DMS53 treated with DMSO at 0.1 percent for 48 hours (cell line): ENCODE measurements at regions not wholly inside any gene's neighbourhood (a gene's known extent, or its start where the extent isn't known, plus 50 kb on each side); places are given as distances from the start of the nearest gene placed in this dataset.

ENCODE experiments used
- DNase-seq: peaks from one replicate; lab custom pipeline; 2025; ENCODE audit not compliant: unreplicated experiment; lab: John Stamatoyannopoulos, UW

DNA sequence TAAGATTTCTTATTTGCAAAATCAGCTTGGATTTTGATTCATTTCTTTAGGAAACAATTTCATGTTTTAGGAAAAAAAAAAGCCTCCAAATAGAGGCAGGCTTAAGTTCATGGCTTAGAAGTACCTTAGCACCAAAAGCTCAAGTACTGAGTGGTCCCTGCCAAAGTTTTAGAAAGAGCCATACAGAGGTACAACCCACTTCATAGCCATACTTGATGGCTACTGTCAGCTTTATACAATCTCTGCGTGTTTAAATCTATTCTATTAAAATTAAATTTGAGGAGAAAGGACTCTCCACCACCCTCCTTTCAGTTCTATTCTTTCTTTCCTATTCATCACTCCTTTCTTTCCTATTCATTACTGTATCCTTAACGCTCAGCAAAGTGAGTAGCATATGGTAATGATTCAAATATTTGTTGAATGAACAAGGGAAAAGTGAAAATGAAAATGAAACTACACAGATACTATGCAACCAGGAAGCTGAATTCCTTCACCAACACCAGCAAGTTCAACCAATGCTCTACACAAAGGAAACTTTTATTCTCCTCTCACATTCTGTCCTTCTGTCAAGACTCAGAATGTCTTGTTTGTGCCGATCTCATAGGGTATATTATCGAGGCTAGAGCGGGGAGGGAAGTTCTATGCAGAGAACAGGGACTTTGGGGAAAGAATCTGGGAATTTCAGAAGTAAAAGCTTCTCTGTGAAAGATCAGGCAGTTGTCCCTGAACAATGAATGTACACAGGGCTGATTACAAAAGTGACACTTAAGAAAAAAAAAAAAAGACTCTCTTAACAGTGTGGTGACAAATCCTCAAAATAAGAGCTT is 138.6 kb upstream of the SPEF2 start:
- peak; percentile 32 for DNase-seq

DNA sequence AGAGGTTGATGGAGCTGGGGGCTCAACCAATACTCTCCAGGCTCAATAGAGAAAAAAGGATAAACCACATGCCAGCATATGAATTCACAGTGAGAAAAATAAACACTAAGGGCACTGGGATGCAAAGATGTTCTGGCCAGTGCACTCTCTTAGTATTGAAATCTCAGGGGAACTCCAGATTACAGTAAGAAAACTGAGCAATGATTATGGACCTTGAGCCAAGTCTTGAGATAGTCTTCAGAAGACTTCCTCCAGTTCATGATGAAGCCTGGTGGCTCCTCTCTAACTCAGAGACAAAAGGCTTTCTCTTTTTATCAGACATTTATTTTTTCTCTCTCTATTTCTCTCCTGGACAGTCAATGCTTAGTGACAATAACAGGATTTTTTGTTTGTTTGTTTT is 139.8 kb upstream of the SPEF2 start:
- DNase-seq: no peak

DNA sequence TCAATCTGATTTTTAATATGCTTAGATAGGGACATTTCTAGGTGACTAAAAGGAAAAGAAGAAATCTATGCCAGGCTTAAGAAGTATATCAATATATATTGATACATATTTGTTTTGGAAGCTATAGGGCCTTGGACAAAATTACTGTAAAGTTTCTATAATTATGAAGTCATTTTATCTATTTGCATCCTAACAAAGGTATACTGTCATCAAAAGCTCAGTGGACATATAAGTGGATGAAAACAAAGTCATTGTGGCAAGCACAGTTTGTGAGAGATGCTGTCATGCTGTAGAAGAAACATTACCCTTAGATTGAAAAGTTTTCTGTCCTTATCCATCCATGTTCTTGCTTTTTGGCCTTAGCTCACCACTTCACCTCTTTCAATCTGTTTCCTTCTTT is 140.3 kb upstream of the SPEF2 start:
- DNase-seq: no peak

DNA sequence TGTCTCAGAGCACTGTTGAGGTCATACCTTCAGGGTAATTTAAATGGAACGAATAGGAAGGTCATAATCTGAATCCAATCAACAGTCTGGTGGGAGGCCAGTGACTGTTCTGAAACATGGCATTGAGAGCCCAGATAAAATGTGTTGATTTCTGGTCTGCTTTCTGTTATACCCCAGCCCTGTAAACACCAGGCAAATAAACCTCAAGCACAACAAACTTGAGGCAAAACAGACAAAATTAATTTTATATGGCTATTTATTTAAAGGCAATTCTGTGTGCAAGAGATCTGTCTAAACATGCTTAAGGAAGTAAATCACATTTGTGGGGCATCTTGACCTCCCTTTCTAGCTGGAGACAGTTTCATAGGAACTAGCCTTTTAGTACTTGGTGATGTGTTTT is 140.9 kb upstream of the SPEF2 start:
- no peak for DNase-seq

DNA sequence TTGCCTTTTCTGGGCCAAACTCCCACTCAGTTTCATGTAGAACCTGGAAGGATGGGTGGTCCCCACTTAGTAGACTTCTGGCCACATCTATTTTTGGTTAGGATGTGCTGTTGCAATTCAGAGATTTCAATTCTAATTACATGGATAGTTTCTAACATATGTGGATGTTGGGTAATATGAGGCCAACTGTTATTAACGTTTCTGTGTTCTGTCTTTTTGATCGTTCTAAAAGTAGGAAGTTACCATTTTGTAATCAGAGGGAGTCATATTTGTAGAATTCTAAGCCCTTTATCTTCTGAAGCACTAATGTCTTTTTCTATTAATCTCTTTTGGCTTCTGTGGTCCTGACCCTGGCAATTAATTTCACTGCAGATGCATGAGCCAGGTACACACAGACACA is 141.6 kb upstream of the SPEF2 start:
- no peak for DNase-seq

DNA sequence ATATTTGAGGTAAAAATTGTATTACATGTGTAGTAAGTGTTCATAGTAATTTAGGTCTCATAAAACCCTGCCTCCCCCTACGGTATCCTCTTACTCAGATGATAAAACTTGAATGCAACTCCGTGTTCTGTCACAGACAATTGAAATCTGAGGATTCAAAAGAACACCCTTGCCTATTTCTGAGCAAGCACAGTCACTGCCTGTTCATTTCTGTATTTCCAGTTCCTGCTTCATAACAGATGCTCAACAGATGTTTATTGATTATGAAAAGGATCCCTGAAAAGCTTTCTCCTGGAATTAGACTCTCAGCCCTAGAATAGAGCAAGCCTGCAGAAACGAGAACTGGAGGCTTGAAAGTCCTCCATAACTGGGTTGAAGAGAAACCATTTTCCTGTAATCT is 144.1 kb upstream of the SPEF2 start:
- DNase-seq: no peak

DNA sequence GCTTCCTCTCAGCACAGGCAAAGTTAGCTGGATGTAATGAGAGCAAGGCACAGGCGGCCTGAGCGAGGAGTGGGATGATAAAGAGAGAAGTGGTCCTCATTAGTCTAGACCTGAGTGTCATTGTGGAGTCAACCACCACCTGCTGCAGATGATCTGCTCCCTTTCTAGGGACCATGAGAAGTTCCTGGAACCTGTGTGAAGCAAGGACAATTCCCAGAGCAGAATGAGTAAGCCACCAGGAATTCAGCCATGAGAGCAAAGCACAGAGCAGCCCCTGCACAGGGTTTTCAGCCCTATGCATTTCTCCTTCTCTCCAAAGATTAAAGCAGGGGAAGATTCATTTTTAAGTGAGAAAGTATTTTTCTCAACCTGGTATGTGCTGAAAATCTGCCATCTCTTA is 146.8 kb upstream of the SPEF2 start:
- no peak for DNase-seq

DNA sequence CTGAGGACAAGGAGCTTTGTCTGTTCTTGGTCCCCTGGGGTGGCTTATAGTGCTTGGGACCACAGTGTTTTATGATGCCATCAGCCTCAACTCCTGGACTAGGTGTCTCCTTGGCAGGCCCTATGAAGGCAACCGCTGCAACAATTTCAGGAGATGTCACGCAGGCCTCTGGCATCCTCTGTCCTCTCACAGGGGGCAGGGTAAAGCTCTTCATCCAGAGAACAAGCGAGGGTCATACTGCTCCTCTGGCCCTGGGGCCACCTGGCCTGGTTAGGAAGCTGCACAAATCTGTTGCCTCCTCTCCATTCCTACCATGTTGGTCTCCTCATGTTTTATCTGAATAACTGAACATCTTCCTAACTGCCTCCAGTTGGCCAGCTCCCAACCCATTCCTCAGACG is 148.9 kb upstream of the SPEF2 start:
- no peak for DNase-seq

DNA sequence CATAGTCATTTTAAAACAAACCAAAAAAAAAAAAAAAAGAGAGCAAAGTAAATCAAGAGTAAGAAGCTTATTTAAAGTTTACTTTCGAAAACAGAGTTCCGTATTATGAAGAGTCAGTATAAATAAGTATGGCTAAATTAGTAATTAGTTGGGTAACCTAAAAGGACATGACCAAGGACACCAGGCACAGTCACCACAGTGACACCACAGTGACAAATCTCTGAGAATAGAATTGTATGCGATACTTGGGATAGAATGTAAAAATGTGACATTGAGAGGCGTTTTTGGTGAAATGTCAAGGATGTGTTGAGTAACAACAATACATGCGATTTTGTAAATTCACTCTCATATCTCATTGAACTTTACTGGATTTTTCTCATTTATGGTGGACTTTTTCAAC is 150.9 kb upstream of the SPEF2 start:
- DNase-seq: no peak

DNA sequence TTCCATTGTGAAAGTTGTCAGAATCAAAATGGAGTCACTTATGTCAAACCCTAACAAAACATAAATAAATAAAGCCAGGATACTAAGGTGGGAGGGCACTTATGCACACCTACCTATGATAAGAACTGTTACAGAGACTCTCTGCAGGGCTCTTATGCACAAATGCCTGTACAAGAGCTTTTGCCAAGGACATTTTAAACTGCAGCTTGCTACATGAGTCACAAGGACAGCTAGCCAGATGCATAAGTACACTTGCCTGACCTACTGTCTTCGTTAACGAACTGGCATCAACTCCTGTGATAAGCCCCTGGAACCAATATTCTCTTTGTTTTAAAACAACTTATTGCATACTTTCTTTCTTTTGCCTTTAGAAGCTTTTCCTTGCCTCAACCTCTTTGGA is 152.9 kb upstream of the SPEF2 start:
- no peak for DNase-seq

DNA sequence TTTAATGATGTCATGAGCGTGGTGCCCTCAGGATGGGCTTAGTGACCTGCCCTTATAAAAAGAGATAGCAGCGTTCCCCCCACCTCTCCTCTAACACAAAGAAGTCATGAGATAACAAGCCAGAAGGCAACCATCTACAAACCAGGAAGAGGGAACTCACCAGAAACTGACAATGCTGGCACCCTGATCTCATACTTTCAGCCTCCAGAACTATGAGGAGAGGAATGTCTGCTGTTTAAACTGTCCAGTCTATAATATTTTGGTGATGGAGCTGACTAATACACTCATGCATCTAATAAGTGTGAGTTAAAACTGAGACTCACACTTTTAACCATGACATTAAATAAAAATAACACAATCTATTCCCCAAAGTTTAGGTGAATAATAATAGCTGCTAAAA is 156.1 kb upstream of the SPEF2 start:
- no peak for DNase-seq

DNA sequence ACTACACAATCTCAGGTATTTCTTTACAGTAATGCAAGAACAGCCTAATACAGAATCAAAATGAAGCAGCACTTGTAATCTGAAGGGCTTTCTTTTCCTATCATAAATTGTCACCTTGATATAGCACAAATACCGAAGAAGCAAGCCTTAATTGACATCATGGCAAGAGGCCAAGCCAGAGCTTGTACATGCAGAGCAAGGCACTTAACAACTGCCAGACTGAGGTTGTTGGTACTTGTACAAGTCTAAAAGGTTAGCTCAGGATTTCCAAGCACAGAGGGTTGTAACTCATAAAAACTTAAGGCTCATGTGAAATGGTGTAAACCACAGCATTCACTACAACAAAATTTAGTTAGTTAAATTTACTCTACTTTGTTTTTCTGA is 158.8 kb upstream of the SPEF2 start:
- DNase-seq: no peak

DNA sequence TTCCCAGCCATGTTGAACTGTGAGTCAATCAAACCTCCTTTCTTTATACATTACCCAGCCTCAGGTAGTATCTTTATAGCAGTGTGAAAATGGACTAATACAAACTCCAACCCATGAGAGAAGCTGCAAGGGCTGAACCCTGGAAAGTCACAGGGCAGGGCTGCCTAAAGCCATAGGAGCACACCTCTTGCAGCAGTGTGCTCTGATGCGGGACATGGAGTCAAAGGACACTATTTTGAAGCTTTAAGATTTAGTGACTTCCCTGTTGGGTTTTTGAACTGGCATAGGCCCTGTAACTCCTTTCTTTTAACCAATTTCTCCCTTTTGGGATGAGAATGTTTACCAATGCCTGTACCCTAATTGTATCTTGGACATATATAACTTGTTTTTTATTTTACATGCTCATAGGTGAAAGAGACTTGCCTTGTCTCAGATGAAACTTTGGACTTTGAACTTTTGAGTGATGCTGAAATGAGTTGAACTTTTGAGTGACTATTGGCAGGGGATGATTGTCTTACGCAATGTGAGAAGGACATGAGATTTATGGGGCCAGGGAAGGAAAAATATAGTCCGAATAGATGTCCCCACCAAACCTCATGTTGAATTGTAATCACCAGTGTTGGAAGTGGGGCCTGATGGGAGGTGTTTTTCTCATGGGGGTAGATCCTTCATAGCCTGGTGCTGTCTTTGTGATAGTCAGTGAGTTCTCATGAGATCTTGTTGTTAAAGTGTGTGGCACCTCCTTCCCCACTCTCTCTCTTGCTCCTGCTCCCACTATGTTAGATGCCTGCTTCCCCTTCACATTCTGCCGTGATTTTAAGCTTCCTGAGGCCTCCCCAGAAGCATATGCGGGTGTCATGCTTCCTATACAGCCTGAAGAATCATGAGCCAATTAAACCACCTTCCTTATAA is 159.5 kb upstream of the SPEF2 start:
- DNase-seq: no peak

DNA sequence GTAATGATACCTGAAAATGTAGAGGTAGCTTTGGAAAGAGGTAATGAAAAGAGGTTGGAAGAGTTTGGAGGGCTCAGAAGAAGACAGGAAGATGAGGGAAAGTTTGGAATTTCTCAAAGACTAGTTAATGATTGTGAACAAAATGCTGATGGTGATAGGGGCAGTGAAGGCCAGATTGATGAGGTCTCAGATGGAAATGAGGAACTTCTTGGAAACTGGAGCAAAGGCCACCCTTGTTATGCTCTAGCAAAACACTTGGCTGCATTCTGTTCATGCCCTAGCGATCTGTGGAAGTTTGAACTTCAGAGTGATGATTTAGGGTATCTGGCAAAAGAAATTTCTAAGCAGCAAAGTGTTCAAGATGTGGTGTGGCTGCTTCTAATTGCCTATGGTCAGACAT is 161.2 kb upstream of the SPEF2 start:
- DNase-seq: no peak

DNA sequence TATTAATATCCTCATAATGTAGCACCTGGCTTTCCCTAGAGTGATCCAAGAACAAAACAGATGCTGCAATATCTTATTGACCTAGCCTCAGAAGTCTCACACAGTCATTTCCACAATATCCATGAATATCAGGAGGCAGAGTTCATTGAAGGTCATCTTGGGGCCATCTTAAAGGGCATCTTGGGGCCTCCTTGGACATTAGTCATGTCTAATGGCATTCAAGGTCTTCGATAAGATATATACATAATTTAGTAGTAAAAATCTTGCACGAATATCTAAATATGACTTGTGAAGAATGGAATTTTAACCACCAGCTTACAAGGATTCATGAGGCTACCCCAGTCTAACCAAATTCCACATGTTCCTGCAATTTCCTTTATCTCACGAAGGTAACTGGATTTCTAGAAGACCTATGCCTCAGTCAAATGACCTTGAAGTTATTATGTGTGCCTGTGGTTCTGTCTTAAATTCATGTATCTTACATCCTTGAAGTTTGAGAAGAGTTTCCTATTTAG is 163.6 kb upstream of the SPEF2 start:
- DNase-seq: no peak

DNA sequence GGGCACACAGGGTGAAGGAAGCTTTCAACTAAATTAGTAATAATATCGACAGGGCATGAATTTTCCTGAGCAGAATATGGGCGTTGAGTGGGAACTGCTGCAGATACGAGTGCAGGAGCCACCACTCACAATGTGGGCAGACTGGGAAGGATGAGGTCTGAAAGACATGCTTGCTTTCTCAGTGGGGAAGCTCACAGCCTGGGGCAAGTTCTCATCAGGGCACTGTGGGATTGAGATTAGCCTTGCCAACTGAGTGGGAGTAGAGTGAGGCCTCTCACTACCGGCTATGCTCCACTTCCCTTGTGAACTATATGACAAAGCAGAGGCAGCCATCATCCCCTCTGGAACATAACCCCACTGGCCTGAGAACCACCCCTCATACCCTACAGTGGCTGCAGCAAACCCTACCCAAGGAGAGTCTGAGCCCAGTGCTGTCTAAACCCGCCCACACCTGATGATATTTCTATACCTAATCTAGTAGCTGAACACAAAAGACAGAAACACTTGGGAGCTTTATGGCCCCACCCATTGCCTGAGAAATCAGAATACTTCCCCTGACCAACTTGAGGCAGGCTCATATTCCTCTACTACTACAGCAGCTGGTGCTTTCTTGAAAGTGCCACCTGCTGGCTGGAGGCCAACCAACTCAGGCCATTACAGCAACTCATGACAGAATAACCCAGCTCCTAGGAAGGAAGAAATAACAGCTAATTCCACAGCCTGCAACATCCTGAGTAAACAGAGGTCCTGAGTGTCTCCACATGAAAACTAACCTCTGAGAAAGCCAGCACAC is 173.7 kb upstream of the SPEF2 start:
- DNase-seq: no peak

DNA sequence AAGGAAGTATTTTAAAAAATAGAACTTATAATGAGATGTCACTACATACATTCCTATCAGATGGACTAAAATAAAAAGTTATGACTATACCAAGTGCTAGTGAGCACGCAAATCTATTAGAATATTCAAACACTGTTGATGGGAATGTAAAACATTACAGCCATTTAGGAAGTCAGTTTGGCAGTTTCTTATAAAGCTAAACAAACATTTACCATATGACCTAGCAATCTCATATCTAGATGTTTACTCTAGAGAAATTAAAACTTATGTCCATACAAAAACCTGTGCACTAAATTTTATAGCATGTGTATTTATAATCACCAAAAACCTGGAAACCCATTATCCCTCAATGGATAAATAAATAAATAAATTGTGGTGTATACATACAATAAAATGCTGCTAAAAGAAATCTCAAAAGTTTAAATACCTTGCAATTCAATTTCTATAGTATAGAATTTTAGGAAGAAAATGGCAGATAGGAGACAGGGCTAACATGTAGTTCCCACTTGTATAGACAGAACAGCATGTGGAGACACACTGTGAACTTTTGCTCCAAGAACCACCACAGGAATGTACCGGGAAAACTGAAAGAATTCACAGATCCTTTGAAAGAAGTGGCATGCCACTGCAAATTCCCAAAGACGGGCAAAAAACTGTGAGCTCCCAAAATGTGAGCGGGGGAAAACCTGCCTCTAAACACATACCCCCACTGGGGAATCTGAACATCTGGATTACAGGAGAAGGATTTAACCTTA is 174.6 kb upstream of the SPEF2 start:
- DNase-seq: no peak

DNA sequence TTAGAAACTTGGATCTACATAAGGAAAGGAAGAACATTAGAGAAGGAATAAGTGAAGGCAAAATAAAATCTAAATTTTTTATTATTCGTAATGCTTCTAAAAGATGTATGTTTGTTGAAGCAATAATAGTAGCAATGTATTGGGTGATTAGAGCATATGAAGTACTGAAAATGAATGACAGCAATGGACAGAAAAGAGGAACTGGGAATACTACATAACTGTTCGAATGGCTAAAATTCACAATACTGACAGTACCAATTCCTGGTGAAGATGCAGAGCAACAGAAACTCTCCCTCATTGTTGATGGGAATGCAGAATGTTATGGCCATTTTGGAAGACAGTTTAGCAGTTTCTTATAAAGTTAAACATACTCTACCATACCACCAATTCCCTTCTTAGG is 177.3 kb upstream of the SPEF2 start:
- DNase-seq: no peak

DNA sequence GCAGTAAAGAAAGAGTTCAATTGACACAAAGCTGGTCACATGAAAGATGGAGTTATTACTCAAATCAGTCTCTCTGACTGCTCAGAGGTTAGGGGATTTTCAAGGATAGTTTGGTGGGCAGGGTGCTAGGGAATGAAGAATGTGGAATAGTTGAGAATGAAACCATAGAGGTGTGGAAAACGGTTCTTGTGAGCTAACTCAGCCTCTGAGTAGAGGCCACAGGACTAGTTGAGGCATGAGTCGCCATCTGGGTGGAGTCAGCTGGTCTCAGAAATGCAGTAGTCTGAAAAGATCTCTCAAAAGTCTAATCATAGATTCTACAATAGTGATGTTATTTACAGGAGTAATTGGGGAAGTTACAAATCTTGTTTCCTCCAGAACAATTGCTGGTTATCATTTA is 178.9 kb upstream of the SPEF2 start:
- DNase-seq: no peak

DNA sequence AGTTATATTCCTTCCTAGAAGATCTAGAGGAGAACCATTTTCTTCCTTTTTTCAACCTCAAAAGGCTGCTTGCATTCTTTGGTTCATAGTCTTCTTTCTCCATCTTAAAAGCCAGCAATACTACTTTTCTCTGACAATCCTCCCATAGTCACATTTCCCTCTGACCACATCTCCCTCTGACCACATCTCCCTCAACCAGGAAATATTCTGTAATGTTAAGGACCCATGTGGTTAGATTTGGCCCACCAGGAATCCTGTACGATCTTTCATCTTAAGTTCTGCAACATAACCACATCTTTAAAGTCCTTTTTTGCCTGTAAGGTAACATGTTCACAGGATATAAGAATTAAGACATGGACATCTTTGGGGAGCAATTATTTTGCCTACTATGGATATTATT is 179.4 kb upstream of the SPEF2 start:
- no peak for DNase-seq
